Femur (tissue), 1 donor: ENCODE measurements at regions not wholly inside any gene's neighbourhood (a gene's known extent, or its start where the extent isn't known, plus 50 kb on each side); places are given as distances from the start of the nearest gene placed in this dataset.
"Not testable (repeated sequence)": the region's sequence is repeated elsewhere in the genome, so short reads cannot be mapped to it uniquely, and the experiment has no call there.

Source experiments
- DNase-seq: peaks from one replicate; pipeline ENCODE4 v3.0.0-alpha.2; 2017

DNA sequence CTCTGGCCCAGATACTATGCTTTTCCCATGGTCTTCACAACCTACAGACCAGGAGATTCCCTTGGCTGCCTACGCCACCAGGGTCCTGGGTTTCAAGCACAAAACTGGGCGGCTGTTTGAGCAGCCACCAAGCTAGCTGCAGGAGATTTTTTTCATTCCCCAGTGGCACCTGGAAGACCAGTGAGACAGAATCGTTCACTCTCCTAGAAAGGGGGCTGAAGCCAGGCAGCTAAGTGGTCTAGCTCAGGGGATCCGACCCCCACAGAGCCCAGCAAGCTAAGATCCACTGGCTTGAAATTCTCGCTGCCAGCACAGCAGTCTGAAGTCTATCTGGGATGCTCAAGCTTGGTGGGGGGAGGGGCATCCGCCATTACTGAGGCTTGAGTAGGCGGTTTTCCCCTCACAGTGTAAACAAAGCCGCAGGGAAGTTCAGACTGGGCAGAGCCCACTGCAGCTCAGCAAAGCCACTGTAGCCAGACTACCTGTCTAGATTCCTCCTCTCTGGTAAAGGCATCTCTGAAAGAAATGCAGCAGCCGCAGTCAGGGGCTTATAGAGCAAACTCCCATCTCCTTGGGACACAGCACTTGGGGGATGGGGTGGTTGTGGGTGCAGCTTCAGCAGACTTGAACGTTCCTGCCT lies 168.7 kb upstream of the ADAMTSL1 start:
- not testable (repeated sequence) for DNase-seq

DNA sequence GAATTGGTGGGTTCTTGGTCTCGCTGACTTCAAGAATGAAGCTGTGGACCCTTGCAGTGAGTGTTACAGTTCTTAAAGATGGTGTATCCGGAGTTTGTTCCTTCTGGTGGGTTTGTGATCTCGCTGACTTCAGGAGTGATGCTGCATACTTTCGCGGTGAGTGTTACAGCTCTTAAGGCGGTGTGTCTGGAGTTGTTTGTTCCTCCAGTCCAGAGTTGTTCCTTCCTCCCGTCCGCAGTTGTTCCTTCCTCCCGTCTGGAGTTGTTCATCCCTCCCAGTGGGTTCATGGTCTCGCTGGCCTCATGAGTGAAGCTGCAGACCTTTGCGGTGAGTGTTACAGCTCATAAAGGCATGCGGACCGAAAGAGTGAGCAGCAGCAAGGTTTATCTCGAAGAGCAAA lies 159.6 kb upstream of the ADAMTSL1 start:
- DNase-seq, result no peak

DNA sequence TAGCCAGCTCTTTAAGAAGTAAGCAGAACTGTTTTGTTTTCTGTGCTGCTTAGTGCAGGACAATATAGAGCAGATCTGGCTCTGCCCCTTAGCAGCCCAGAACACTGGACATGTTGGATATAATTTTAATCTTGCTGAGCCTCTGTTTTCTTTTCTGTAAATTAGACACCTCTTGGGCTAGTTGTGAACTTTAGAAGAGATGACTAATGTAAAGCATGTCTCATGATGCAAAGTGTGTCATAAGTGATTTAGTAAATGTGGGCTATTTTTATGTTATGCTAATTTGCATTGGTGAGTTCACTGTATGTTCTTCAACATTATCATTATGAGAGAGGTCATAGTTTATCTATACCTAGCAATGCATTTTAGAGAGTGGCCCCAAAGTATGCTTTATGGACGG lies 156.1 kb upstream of the ADAMTSL1 start:
- DNase-seq, result no peak

DNA sequence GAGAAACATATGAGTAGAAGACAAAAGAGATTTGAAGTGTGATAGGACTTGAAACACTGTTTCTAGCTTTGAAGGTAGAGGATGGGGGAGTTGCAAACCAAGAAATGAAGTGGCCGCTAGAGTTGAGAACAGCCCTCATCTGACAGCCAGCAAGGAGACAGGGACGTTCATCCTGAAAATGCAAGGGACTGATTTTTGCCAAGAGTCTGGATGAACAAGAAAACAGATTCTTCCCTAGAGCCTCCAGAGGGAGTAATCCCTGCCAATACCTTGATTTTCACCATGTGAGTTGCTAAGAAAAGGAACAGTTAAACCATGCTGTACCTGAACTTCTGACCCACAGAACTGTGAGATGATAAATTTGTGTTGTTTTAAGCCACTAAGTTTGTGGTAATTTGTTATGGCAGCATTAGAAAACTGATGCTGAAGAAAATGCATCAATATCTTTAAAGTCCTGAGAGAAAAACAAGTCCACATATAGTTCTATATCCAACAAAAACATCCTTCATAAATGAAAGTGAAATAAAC lies 154.0 kb upstream of the ADAMTSL1 start:
- no peak for DNase-seq

DNA sequence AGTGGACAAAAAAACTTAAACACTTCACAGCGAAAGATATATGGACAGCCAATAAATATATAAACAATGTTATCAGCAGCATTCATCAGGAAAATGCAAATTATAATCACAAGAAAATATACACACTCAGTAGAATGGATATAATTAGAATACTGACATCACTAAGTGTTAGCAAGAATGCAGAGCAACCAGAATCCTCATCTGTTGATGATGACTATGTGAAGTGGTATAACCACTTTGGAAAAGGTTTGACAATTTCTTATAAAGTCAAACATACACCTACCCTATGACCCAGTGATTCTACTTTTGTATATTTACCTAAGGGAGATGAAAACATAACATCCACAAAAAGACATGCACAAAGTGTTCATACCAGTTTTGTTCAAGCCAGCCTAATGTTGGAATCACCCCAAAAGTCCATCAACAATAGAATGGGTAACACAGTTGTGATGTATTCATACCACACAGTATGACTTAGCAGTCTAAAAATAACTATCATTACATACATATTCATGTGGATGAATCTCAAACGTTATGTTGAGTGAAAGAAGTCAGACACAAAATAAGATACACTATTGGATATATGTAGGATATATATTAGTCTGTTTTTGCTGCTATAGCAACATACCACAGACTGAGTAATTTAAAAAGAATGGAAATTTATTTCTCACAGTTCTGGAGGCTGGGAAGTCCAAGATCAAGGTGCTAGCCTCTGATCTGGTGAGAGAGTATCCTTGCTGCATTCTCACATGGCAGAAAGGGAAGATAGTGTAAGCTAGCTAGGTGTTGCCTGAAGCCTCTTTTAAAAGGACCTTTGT lies 148.8 kb upstream of the ADAMTSL1 start:
- no peak for DNase-seq

DNA sequence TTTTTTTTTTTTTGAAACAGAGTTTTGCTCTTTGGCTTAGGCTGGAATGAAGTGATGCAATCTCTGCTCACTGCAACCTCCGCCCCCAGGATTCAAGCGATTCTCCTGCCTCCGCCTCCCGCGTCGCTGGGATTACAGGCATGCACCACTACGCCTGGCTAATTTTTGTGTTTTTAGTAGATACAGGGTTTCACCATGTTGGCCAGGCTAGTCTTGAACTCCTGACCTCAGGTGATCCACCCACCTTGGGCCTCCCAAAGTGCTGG lies 148.3 kb upstream of the ADAMTSL1 start:
- DNase-seq, result not testable (repeated sequence)

DNA sequence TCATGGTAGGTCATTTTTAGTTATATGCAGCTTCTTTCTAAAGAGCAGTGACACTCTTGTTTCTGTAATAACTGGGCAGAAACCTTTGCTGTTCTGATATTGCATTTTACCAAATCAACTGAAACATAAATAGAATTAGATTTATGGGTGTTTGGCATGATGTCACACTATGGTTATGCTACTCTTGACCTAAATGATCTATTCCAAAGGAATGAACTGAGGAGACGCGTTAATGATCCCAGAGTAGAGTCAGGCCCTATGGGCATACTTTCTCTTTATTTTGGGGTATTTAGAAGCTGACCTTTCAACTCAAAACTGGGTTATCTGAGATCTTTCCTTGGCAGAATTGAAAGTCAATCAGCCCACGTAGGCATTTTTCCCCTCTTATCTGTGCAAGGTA lies 146.8 kb upstream of the ADAMTSL1 start:
- no peak for DNase-seq

DNA sequence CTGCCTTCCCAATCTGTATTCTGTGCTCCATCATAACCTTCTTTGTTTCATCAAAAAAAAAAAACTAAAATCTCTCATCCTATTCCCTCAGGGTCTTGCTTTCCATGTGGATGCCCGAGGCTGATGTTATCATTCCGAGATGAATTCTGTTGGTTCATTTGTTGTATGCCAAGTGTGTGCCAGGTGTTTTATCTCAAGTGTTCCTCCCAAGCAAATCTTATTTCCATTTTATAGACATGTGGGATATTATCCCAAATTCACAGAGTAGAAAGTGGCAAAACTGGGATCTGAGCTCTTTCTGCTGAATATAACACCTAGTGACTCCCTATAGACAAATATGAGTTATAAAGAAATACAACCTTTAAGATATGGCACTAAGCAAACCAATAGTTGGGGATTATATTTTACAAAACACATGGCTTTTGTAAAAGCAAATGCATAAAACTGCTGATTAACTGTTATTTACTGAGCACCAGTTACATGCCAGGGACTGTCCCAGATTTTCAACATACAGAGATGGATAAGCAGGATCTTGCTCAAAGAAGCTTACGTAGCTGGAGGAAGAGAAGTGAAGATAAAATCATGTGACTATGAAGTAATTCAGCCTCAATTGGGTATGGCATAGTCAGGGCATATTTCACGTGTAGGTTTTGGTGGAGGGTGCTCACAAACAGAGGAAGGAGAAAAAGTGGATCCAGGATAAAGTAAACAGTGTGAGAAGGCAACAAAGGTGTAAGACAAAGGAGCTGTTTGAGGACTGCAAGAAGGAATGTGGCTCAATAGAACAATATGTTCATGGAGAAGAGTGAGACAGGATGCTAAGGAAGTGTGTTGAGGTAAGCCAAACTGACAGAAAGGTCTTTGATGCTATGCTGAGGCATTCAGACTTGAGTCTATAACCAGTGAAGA lies 143.3 kb upstream of the ADAMTSL1 start:
- no peak for DNase-seq

DNA sequence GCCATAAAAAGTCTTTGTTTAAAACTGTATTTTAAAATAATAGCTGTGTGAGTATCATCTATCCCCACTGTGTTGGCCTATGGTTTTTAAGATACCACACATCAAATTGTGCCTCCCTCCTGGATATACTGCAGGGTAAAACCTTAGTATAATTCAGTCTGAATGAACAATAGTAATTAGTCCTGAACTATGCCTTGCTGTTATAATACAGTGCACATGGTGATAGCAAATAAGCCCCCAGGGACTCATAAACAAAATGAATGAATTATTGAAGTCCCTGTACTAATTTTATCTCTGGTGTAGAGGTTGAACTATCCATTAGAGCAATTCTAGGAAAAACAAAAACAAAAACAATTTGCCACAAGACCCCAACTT lies 142.7 kb upstream of the ADAMTSL1 start:
- DNase-seq, result no peak

DNA sequence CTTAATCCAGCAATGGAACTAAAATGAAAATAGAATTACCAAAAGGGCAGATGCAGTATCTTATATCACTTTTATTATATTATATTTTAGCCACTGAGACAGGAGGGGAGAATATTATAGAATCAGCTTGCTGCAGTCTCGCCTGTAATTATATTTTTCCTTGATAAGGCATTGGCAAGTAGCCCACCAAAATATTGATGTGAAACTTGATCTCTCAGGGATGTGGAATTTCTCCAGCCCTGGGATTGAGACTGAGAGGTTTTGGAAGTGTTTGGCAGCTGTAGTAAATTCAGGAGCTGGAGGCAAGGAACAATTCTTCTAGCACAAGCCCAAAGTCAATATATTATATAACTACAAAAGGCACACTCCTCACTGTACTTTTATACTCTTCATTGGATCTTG lies 142.1 kb upstream of the ADAMTSL1 start:
- no peak for DNase-seq

DNA sequence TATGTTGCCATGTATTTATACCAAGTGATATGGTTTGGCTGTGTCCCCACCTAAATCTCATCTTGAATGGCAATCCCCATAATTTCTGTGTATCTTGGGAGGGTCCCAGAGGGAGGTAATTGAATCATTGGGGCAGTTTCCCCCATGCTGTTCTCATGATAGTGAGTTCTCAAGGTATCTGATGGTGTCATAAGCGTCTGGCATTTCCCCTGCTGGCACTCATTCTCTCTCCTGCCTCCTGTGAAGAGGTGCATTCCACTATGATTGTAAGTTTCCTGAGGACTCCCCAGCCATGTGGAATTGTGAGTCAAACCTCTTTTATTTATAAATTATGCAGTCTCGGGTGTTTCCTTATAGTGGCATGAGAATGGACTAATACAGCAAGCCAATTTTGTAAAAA lies 140.8 kb upstream of the ADAMTSL1 start:
- DNase-seq, result no peak

DNA sequence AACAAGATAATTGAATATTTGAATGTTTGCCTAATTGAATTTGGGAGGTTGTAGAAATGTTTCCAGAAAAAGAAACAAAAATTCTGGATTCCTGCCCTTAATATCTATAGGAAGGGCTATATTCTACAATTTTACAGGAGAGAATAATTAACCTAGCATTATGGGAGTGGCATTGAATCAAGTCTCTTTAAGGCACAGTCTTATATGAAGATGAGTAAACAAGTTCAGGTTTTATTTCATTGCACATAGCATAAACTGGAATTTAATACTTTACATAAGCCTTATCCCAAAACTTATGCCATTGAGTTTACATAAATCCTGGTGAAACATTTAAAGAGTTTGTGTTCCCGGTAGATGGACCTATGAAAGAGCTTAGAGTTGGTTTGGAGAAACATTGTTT lies 138.1 kb upstream of the ADAMTSL1 start:
- DNase-seq, result no peak

DNA sequence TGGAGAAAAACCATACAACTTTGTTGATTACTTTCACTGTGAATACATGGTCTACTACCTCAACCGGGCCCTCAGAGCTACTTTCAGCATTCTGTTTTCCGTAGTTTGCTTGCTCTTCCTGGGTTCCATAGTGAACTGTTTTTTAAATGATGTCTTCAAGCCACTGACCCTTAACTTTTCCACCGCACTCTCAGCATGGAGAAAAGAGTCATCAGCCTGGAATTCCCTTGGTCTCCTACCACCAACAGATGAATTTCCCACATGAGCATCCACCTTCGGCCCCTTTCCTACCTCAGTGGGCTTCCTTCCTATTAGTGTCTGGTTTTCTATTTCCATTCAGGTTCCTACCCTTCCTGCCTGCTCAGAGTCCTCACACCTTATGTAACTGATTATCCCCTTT lies 135.9 kb upstream of the ADAMTSL1 start:
- no peak for DNase-seq

DNA sequence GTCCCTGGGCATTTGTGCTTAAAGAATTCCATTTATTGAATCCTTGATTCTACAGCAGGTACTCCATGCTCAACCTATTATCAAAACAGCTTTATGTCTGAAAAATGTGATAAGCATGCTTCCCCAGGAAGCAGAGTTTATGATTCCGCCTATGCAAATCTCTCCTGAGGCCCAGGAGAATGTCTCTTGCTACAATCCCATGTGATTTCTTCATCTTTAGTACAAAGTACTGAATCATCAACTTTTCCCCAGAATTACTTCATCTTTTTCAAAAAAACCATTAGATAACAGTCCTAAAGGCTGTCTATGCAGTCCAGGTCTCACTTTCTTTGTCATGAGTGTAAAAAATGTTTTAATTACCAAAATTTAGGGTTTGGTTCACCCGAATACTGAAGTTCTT lies 130.2 kb upstream of the ADAMTSL1 start:
- no peak for DNase-seq

DNA sequence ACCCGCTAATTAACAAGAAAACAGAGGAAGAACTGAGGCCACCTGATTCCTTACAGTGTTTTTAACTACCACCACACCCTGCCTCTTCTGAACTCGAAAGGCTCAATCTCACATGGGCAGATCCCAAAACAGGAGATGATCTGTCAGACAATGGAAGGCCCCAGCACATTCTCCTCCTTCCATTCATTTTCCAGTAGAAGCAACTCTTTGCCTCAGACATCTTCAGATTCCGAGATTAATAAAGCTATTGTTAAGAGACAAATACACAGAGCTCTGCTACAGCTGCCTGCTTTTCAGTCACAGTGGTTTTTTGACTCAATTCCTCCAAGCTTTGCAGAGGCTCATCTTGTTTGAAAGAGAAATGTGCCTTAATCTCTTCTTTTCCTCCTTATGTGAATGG lies 127.2 kb upstream of the ADAMTSL1 start:
- no peak for DNase-seq

DNA sequence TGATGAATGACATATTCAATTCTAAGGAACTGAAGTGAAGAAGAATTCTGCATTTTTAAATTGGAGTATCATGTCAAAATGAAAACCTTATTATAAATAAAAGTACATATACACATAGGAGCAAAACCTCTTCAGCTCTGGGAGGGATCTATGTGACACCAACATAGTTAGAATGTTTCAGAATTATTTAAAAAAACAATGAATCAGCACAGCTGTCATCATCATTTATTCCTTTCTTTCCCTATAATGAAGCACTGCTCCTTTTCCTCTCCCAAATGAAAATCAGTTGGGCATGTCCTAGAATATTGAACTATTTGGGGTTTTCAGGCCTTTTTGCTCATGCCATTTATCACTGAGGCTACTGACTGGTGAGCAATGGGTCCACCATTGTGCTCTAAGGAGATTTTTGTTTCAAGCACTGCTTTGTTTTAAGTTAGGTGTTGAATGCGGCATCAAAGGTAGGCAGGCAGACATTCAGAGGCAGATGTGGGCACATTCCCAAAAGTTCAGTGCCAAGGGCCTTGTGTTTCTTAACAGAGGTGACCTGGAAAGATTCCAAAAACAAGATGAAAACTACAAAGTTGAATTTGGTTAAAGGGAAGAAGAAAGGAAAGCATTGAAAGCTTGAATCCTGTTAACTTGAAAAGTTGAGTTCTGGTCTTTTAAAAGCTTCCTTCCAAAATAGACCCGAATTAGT lies 126.4 kb upstream of the ADAMTSL1 start:
- DNase-seq, result no peak

DNA sequence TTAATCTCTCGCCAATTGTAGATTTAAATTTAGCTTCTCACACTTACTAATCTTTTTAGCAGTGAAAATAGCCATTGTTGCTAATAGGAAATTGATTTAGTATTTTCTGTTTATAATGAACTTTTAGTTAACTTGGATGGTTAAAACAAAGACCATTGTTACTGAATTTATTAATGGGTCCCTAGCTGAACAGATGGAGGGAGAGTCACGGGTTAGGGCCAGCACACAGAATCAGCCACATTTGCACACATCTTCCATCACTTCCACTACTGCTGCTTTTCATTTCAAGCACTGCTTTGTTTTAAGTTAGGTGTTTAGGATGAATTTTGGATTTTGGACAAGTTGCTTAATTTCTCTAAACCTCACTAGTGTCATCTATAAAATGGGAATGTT lies 125.9 kb upstream of the ADAMTSL1 start:
- DNase-seq, result no peak

DNA sequence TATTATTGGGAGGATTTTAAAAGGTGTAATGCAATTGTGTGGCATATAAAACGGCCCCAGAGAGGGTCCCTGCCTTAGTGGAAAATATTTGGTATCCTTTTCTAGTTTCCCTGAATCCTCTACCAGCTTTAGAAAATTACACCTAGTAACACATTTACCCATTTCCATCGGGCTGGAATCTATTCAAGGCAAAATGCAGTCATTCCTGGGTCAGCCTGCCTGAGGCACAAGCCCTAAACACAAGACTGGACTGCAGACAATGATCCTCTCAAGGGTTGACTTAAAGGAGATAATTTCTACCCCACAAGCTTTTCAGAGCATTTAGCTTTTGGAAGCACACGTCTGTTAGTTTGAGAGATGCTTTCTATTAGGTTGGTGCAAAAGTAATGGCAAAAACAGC lies 124.4 kb upstream of the ADAMTSL1 start:
- no peak for DNase-seq

DNA sequence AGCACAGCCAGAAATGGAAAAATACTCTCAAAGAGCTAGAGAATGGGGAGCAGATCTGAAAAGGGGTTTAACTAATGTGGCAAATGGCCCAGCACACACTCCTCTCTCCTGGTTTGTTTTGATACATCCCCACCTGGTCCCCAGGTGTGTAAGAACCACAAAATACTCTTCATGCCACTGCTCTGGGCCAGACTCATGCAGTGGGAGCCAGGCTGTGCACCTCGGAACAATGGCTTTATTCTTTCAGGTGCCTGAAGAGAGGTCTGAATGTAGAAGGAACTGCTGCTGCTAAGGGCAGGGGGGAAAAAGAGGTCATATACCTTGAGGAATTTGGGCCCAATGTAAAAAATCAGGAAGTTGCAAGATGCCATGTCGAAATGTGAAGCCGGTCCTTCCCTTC lies 123.9 kb upstream of the ADAMTSL1 start:
- no peak for DNase-seq

DNA sequence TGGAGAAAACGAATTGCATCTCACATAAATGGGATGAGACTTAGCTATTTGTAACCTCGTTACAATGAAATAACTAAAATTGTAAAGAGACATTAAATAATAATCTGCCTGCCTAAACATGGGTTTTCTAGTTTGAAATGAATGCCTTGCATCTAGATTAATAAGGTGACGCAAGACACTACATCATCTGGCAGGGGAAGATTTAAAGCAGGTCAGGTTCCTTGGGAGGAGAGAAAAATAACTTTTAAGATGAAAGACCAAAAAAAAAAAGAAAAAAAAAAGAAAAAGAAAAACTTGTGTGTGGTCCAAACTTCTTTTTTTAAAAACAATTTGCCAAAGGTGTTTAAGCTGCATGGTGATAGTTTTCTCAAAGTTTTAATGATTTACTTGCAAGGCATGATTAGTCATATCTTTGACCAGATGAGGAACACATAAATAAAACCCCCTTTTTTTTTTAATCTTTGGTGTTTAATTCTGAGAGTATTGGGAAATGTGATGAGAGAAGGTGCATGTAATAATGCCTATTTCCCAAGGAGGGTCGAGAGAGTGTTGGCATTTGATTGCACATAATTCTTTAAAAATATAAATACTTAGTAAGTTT lies 122.9 kb upstream of the ADAMTSL1 start:
- DNase-seq, result no peak

DNA sequence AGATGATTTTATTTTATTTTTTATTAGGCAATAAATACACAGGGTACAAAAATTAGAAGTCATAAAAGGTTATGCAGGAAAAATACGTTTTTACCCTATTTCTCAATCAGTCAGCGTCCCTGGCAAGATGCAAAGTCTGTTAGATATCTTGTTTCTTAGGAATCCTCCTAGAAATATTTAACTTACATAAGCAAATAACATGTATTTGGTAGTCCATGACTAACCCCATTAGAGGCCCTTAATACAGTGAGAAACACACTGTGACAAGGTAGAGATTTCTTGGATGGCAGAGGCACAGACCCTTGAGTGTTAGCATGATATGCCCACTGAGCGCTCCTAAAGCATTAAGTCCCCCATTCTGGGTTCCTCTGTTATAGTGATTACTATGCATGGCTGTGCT lies 121.2 kb upstream of the ADAMTSL1 start:
- no peak for DNase-seq

DNA sequence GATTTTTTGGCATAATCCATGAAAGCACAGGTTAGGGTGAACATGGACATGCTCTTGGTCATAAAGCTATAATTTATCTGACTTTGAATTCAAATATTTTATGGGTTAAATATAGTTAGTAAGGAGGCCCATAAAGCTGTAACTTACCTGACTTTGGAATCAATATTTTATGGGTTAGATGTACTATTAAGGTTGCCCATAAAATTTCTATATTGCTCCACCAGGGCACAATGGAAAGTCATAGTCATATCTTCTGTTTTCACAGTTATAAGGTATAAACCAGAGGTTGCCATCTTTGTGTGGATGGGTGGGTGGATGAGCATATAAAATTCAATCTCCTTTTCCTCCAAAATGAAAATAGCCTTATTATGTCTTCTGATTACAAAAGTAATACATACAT lies 120.5 kb upstream of the ADAMTSL1 start:
- DNase-seq, result no peak

DNA sequence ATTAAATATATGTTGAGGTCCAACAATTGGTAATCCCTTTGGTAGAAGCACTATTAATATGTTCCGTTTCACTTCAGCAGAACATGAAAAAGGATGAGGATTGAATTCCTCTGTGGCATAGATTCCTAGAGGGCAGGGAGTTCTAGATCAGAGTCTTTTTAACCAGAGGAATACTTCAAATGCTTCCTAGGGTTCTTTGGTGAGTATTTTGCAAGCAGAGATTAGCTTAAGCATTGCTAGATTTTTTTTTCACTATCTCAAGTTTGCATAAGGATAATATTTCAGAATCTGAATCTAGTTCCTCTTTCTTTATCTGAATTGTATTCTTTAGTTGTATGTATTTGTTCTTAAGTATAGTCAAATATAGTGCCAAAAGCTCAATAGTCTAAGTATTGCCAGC lies 116.6 kb upstream of the ADAMTSL1 start:
- no peak for DNase-seq
